ENCODE measurements at regions not wholly inside any gene's neighbourhood (a gene's known extent, or its start where the extent isn't known, plus 50 kb on each side); places are given as distances from the start of the nearest gene placed in this dataset.

DNA sequence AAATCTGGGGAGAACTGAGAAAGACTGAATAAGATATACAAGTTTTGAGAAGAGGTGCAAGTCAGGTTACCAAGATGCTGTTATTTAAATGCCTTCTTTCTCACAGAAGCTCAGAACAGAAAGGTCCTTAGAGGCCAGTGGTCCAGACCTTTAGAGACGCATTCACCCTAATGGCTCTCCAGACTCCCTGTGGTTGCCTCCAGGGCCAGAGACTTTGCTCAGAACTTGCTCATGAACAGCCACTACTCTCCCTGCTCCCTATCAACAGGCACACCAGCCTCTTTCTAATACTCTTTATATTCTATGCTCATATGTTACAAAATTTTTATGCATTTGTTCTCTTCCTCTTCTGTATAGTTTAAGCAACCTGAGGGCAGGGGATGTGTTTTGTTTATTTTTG is 349.0 kb upstream of the TNP1 start:
- in situ Hi-C loops (cut with HindIII; ENCODE audit: extremely low pct_ligation_motif_present, low pct_unique_long_range_greater_than_20kb) (no loop called here), intact Hi-C loops (cut with micrococcal nuclease; ENCODE audit: unreplicated experiment) (no loop called here)
- TF ChIP-seq, protein P1, sequence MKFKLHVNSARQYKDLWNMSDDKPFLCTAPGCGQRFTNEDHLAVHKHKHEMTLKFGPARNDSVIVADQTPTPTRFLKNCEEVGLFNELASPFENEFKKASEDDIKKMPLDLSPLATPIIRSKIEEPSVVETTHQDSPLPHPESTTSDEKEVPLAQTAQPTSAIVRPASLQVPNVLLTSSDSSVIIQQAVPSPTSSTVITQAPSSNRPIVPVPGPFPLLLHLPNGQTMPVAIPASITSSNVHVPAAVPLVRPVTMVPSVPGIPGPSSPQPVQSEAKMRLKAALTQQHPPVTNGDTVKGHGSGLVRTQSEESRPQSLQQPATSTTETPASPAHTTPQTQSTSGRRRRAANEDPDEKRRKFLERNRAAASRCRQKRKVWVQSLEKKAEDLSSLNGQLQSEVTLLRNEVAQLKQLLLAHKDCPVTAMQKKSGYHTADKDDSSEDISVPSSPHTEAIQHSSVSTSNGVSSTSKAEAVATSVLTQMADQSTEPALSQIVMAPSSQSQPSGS (CRISPR knock-in tag; IDR thresholded peaks at IDR 0.05), result no peak
- no peak for TF ChIP-seq ZNF501 (CRISPR knock-in tag; IDR thresholded peaks at IDR 0.05)
- no peak for TF ChIP-seq TEAD2 (CRISPR knock-in tag; IDR thresholded peaks at IDR 0.05)
- TF ChIP-seq HNRNPUL1 (IDR thresholded peaks at IDR 0.05; ENCODE audit: low read depth, low read length), result no peak
- no peak for TF ChIP-seq ZNF432 (CRISPR knock-in tag; IDR thresholded peaks at IDR 0.05; ENCODE audit: borderline replicate concordance)
- TF ChIP-seq SKI (IDR thresholded peaks at IDR 0.05; ENCODE audit: partially characterized antibody), result no peak
- no peak for TF ChIP-seq CBX2 (IDR thresholded peaks at IDR 0.05; ENCODE audit: low read depth, low read length)
- no peak for TF ChIP-seq CBX2 (CRISPR knock-in tag; IDR thresholded peaks at IDR 0.05; ENCODE audit: low read depth)
- TF ChIP-seq ZNF282 (IDR thresholded peaks at IDR 0.05; ENCODE audit: partially characterized antibody), result no peak
- TF ChIP-seq, protein P2, sequence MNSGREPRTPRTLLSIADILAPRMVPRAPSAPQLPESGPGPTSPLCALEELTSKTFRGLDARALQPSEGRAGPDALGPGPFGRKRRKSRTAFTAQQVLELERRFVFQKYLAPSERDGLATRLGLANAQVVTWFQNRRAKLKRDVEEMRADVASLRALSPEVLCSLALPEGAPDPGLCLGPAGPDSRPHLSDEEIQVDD (CRISPR knock-in tag; IDR thresholded peaks at IDR 0.05; ENCODE audit: borderline replicate concordance), result no peak
- TF ChIP-seq TBL1XR1 (IDR thresholded peaks at IDR 0.05; ENCODE audit: borderline replicate concordance, low read length, partially characterized antibody), result no peak
- no peak for TF ChIP-seq CCAR2 (optimal IDR thresholded peaks at IDR 0.05; ENCODE audit: low read depth, low read length)
- TF ChIP-seq ZNF790 (CRISPR knock-in tag; IDR thresholded peaks at IDR 0.05; ENCODE audit: borderline replicate concordance), result no peak
- no peak for TF ChIP-seq POLR2G (IDR thresholded peaks at IDR 0.05; ENCODE audit: low read depth, low read length)
- TF ChIP-seq ZNF720 (CRISPR knock-in tag; IDR thresholded peaks at IDR 0.05), result no peak
- TF ChIP-seq NONO (IDR thresholded peaks at IDR 0.05), result no peak
- no peak for TF ChIP-seq NONO (CRISPR knock-in tag; conservative IDR thresholded peaks at IDR 0.05)
- no peak for TF ChIP-seq JUNB (CRISPR knock-in tag; IDR thresholded peaks at IDR 0.05; ENCODE audit: borderline replicate concordance)
- Histone ChIP-seq H3K27ac (ENCODE audit: extremely low read length, insufficient read depth, low read length) (no peak overlapping the region), H3K79me2 (ENCODE audit: insufficient read depth, low read length) (no peaks in the 10 kb centered on the region), H3K9me3 (ENCODE audit: low read length) (no peaks in the 10 kb centered on the region), H3K4me2 (ENCODE audit: low read depth, low read length) (no peak overlapping the region), H2AFZ (ENCODE audit: low read length) (no peak overlapping the region), H3K4me3 (replicated peaks in 1 of 3; ENCODE audit: insufficient read depth in 1 of 3, low read depth in 2 of 3, low read length in 3 of 3) (no peak overlapping the region), H3K27me3 (ENCODE audit: control insufficient read depth in 1 of 2, insufficient read depth in 2 of 2, low read length in 2 of 2) (peaks cover 0 to 30% of the 10 kb centered on the region in 2 experiments; a peak in 4 of 5 replicates), H3K36me3 (replicated peaks in 1 of 2; ENCODE audit: control insufficient read depth in 1 of 2, insufficient read depth in 2 of 2, low read length in 2 of 2) (no peaks in the 10 kb centered on the region), H4K20me1 (ENCODE audit: insufficient read depth, low read length) (no peaks in the 10 kb centered on the region), H3K9ac (ENCODE audit: insufficient read depth, low read depth, low read length) (no peak overlapping the region), H3K4me1 (ENCODE audit: insufficient read depth, low read length) (no peaks in the 10 kb centered on the region)
- 60% methylated on average over 1 of the region's 1 CpG for WGBS (ENCODE audit: low lambda C conversion rate)
- DNase-seq (ENCODE audit: low spot score) (no peak), ATAC-seq (no peak), FAIRE-seq (no peak)
- BruUV-seq (replicated peaks), result no TSS peak
- ChIA-PET POLR2A (no interaction called here), CTCF (ENCODE audit: low intra/inter-chr PET ratio, low total read pairs) (no interaction called here)
